ENCODE measurements at regions not wholly inside any gene's neighbourhood (a gene's known extent, or its start where the extent isn't known, plus 50 kb on each side); places are given as distances from the start of the nearest gene placed in this dataset.

DNA sequence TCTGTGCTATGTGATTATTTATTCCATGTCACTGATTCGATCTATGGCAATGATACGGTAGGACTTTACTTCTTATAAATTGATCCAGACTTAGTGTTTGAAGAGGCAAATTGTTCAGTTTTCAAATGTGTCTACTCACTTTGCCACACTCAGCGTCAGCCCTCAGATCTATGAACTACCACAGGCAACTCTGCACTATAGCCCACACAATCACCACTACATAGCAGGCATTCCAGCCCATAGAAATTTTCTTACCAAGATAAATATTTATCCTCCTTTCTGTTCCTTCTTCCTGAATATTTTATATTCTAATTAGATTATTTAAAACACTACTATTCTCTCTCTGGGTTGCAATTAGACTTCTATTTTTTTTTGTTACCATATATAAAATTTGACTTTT lies 776.1 kb downstream of the BRINP3 start:
- TF ChIP-seq, protein P1, sequence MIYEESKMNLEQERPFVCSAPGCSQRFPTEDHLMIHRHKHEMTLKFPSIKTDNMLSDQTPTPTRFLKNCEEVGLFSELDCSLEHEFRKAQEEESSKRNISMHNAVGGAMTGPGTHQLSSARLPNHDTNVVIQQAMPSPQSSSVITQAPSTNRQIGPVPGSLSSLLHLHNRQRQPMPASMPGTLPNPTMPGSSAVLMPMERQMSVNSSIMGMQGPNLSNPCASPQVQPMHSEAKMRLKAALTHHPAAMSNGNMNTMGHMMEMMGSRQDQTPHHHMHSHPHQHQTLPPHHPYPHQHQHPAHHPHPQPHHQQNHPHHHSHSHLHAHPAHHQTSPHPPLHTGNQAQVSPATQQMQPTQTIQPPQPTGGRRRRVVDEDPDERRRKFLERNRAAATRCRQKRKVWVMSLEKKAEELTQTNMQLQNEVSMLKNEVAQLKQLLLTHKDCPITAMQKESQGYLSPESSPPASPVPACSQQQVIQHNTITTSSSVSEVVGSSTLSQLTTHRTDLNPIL (CRISPR knock-in tag; IDR thresholded peaks at IDR 0.05; ENCODE audit: low read depth): no peak
- TF ChIP-seq, protein P2, sequence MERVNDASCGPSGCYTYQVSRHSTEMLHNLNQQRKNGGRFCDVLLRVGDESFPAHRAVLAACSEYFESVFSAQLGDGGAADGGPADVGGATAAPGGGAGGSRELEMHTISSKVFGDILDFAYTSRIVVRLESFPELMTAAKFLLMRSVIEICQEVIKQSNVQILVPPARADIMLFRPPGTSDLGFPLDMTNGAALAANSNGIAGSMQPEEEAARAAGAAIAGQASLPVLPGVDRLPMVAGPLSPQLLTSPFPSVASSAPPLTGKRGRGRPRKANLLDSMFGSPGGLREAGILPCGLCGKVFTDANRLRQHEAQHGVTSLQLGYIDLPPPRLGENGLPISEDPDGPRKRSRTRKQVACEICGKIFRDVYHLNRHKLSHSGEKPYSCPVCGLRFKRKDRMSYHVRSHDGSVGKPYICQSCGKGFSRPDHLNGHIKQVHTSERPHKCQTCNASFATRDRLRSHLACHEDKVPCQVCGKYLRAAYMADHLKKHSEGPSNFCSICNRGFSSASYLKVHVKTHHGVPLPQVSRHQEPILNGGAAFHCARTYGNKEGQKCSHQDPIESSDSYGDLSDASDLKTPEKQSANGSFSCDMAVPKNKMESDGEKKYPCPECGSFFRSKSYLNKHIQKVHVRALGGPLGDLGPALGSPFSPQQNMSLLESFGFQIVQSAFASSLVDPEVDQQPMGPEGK (CRISPR knock-in tag; IDR thresholded peaks at IDR 0.05; ENCODE audit: borderline replicate concordance): no peak
- TF ChIP-seq ZNF70 (CRISPR knock-in tag; IDR thresholded peaks at IDR 0.05) (no peak), TOX (CRISPR knock-in tag; IDR thresholded peaks at IDR 0.05; ENCODE audit: borderline replicate concordance) (no peak), RARB (CRISPR knock-in tag; IDR thresholded peaks at IDR 0.05) (no peak), BACH2 (CRISPR knock-in tag; IDR thresholded peaks at IDR 0.05; ENCODE audit: borderline replicate concordance) (no peak)
- TF ChIP-seq, protein P3, sequence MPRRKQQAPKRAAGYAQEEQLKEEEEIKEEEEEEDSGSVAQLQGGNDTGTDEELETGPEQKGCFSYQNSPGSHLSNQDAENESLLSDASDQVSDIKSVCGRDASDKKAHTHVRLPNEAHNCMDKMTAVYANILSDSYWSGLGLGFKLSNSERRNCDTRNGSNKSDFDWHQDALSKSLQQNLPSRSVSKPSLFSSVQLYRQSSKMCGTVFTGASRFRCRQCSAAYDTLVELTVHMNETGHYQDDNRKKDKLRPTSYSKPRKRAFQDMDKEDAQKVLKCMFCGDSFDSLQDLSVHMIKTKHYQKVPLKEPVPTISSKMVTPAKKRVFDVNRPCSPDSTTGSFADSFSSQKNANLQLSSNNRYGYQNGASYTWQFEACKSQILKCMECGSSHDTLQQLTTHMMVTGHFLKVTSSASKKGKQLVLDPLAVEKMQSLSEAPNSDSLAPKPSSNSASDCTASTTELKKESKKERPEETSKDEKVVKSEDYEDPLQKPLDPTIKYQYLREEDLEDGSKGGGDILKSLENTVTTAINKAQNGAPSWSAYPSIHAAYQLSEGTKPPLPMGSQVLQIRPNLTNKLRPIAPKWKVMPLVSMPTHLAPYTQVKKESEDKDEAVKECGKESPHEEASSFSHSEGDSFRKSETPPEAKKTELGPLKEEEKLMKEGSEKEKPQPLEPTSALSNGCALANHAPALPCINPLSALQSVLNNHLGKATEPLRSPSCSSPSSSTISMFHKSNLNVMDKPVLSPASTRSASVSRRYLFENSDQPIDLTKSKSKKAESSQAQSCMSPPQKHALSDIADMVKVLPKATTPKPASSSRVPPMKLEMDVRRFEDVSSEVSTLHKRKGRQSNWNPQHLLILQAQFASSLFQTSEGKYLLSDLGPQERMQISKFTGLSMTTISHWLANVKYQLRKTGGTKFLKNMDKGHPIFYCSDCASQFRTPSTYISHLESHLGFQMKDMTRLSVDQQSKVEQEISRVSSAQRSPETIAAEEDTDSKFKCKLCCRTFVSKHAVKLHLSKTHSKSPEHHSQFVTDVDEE (CRISPR knock-in tag; IDR thresholded peaks at IDR 0.05): no peak

Measured in SK-N-SH treated with all-trans-retinoic acid at 6 μM for 48 hours (cell line).